ENCODE measurements at regions not wholly inside any gene's neighbourhood (a gene's known extent, or its start where the extent isn't known, plus 50 kb on each side); places are given as distances from the start of the nearest gene placed in this dataset.
"Not testable (repeated sequence)": the region's sequence is repeated elsewhere in the genome, so short reads cannot be mapped to it uniquely, and the experiment has no call there.

DNA sequence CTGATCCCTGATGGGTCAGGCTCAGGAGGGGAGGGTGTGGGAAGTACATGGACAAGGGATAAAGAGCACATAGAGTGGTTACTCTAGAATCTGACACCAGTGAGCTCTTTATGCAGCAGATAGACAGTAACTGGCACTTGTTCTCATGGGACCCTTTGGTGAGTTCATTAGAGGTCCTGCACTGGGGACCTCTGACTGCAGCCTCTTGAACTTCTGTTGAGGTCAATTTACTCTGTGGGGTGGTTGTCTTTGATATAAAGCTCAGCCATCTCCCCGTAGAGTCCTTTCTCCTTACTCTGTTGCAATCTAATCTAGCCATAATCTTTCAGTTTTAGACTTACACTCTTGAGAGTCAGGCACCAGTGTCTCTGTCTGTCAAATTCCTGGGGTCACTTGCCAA, 222.4 kb downstream of the GPAT3 start:
- DNase-seq = no peak

- no peak for DNase-seq
Measured at GRCh38 chr4:83757121-83757621, 221.3 kb downstream of the GPAT3 start.

DNA sequence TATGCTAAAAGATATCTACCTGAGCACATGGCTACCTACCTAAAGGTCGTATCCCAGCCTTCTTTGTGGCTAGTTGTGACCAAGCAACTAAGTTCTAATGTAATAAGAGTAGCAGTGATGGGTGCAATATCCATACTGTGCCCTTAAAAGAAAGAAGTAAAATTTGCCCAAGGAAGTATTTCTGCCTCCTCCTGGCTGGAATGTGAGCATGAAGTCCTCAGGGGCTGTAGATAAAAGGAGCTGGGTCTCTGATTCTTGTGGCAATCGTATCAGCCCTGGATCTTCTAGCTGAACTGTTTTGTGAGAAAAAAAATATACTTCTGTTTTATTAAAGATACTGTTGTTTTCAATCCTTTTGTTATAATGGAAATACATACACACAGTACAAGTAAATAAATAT, 217.4 kb downstream of the GPAT3 start:
- no peak for DNase-seq

GRCh38 chr4:83751336-83751949, 215.5 kb downstream of the GPAT3 start:
- DNase-seq = no peak

GRCh38 chr4:83748711-83749110, 212.8 kb downstream of the GPAT3 start:
- DNase-seq = no peak

GRCh38 chr4:83738895-83739294, 203.0 kb downstream of the GPAT3 start:
- DNase-seq = no peak

DNA sequence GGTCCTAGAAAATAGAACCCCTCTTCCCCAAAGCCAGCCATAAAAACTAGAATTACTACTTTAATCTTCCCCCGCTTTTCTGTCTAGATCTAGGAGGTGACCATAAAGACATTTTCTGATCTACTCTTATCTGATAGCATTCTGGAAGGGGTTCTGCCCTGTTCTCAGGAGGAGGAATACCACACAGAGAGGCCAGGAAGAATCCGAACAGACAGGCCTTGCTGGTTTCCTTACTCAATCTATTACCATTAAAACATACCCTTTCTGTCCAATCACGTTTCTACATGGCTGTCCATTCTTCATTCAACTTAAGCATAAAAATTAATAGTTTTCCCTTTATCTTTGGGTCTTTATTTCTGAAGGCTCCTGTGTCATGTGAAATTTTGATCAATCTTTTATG, 198.7 kb downstream of the GPAT3 start:
- no peak for DNase-seq

DNA sequence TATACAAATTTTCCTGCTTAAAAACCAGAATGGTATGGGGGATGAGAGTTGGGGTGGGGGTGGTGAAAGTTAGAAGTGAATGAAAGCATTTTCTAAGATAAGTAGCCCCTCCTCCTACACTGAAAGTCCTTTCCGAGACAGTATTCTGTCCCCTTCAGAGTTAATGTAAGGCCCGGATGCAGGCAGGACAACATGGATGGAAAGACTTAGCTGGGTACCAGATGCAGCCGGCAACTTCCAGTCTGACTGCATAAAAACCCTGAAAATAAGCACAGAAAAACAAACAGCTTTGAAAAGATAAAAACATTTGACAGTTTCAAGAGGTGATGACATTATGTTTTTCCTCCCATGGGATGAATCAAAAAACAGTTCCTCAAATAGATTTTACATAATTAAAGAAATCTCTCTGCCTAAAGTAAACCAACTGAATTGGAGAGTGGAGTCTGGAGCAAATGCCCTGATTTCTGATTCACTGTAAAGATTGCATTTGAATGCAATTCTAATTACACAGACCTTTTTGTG, 196.3 kb downstream of the GPAT3 start:
- DNase-seq = no peak

DNA sequence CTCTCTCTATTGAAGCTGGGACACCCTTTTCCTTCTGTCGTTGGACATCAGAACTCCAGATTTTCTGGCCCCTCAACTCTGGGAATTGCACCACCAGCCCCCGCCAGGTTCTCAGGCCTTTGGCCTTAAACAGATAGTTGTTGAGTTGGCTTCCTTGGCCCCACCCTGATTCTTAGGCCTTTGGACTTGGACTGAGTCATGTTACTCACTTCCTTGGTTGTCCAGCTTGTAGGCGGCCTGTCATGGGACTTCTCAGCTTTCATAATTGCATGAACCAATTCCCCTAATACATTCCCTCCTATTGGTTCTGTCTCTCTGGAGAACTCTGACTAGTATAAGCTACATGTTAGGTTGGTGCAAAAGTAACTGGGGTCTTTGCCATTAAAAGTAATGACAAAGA, 195.7 kb downstream of the GPAT3 start:
- no peak for DNase-seq

- DNase-seq = not testable (repeated sequence)
Measured at GRCh38 chr4:83730958-83731357, 195.1 kb downstream of the GPAT3 start.

- DNase-seq = no peak
Measured at GRCh38 chr4:83728191-83728590, 192.3 kb downstream of the GPAT3 start.

DNA sequence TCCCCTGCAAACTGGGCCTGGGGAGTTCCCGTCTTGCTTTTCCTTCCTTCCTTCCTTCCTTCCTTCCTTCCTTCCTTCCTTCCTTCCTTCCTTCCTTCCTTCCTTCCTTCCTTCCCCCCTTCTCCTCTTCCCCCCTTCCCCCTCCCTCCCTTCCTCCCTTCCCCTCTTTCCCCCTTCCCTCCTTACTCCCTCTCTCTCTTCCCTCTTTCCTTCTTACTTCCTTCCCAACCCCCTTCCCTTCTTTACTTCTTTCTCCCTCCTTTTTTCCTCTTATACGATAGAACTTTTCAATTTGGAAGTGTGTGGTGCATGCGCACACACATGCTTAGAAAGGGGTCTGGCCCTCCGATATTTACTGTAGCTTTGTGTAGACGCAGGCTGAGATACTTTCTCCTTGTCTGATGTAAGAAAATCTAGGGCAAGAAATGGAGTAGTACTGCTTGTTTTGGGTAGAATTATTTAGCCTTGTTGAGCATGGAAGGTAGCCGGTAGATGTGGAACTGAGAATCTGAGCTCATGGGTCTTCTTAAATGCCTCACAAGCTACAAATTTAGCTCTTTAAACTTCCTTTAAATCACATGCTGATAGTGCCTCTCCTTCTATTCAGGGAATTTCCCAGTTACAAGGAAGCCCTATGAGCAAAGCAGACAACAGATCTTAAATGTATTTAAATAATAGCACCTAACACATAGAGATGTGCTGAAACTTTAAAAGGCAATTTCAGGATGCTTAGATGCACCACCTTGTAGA, 189.6 kb downstream of the GPAT3 start:
- no peak for DNase-seq

GRCh38 chr4:83724485-83725335, 188.8 kb downstream of the GPAT3 start:
- no peak for DNase-seq

DNA sequence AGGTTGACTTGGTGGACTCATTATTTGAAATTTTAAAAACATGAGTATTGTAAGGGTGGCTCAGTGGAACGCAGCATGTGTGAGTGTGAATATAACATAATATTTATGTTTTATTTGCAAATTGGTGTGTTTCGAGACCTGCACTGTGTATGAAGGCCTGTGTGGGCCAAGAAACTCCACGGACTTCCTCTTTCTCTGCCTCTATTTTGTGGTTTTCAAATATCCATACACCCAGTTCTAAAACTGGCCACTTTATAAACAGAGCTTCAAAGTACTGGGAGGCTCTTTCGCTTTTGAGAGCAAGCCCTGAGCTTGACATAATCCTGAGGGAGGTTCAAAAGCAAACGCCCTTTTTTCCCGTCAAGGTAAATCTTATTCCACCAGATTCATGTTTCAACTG, 187.7 kb downstream of the GPAT3 start:
- no peak for DNase-seq

DNA sequence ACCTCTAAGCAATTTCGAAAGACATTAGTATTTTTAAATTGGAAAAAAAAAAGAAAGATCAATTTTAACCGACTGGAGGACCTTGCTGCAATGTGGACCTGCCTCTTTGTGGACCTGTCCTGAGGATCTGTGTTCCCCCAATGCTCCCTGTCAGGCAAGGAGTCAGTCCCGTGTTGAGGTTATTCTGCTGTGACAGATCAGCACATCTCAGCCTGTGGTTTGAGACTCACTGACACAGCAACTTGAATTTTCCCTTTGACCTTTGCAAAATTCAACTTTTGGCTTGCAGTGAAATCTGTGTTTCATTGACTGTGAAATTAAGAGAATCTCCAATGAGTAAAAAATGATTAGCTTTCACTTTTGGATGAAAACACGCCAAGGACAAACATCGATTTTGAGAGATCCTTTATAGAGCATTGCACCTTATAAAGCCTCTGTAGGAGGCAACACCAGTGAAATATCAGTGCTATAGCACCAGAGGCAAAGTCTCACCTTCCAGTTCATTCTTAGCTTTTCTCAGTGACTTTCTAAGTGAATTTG, 186.9 kb downstream of the GPAT3 start:
- DNase-seq = no peak

DNA sequence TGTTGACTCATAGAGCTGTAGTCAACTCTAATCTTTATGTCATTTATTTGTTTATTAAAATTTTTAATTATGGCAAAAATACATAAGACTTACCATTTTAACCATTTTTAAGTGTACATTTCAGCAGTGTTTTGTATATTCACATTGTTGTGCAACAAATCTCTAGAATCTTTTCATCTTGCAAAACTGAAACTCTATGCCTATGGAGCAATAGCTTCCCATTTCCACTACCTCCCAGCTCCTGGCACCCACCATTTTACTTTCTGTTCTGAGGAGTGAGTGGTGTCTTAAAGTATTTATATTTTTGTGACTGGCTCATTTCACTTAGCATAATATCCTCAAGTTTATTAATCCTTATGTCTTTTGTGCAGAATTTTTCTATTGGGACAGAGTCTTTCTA, 181.0 kb downstream of the GPAT3 start:
- no peak for DNase-seq

DNA sequence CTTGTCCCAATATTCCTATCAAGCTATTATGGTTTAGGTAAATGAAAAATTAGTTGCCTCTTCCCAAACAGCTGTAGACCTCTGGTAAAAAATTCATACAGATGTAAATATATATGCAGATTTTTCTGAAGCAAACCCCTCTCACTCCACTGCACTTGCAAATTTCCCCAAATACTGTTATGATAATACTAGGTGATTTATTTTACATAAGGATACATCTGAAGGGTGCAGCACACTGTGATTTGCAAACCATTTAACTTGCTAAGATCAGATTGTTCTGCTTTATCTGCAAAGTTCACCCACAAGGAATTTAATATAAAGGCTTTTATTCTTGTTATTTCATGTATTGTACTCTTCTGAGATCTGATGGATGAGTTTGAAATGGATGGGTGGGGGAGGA, 177.0 kb downstream of the GPAT3 start:
- DNase-seq = no peak

DNA sequence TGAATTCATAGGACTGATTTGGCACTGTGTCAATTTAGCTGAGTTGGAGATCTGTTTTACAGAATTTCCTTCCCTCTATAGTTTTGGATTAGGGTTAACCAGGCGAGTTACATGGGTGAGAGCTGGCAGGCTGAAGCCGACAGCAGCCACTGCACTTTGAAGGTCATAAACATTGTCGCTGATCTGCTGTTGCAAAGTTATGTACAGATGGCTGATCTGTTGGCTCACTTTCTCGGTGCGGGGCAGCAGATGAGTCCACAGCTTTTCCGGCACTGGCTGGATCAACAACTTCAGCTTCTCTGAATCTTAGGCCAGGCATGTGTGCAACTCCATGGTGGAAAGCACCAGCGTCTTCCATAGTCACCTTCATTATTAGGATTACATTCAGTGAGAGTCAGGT, 173.7 kb downstream of the GPAT3 start:
- no peak for DNase-seq

- no peak for DNase-seq
Measured at GRCh38 chr4:83708500-83709175, 172.7 kb downstream of the GPAT3 start.

DNA sequence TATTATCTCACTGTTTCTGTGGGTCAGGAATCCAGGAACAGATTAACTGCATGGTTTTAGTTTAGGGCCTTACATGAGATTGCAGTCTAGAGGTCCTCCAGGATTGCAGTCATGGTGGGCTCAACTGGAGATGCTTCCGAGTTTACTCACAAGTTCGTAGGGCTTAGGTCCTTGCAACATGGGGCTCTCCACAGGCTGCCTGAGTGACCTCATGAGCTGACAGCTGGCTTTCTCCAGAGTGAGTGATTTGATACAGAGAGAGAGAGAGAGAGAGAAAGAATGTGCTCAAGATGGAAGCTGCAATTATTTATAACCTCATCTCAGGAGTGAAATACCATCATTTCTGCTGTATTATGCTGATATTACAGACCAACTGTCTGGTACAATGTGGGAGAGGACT, 168.9 kb downstream of the GPAT3 start:
- no peak for DNase-seq

DNA sequence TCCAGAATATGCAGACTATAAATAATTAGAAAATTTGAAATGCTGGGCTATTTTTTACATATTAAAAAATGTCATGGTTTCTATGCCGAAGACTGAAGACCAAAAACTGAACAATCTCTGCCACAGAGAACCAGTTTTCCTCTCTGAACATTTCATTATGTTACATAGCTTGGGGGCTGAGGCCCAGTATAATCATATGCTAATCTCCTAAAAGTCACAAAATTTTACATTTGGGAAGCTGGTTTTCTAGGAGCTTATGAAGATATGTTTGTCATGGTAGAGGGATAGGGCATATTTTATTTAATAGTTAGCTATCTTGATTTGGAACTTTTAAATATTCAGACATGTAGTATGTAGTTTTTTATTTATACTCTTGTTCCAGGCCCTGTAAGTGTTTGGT, 167.8 kb downstream of the GPAT3 start:
- no peak for DNase-seq

DNA sequence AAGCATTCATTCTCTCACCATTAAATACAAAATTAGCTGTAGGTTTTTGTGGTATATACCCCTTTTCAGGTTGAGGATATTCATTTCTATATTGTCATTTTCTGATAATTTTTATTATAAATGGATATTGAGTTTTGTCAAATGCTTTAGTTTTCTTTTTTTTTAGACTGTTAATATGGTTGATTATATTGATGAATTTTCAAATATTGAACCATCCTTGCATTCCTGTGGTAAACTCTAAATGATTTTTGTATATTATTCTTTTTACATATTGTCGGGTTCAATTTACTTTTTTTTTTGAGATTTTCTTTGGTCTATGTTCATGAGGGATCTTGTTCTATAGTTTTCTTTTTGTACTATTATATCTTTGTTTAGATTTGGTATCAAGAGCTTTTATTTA, 165.1 kb downstream of the GPAT3 start:
- DNase-seq = no peak

- DNase-seq = no peak
Measured at GRCh38 chr4:83699358-83699757, 163.4 kb downstream of the GPAT3 start.
